Tibial artery (tissue), 4 donors: ENCODE measurements at regions not wholly inside any gene's neighbourhood (a gene's known extent, or its start where the extent isn't known, plus 50 kb on each side); places are given as distances from the start of the nearest gene placed in this dataset.

Source experiments
- DNase-seq, 2 donors: peaks; one replicate each; pipeline ENCODE4 v3.0.0-alpha.2; 2019
- H3K27ac ChIP-seq, 2 donors: fragments of 200-600 bp; sonication (generic) in 1 of 2; 1 replicate in 1 of 2; 2 replicates in 1 of 2; pipeline ENCODE4 v1.5.1; 2018 to 2019; ENCODE audit warnings: mild to moderate bottlenecking in 1 of 2
- H3K27me3 ChIP-seq, 2 donors: fragments of 200-600 bp; sonication (generic) in 1 of 2; one replicate each; pipeline versions ENCODE4 v1.5.1 to v1.6.0; 2016 to 2019
- H3K36me3 ChIP-seq, 3 donors: fragments of 200-600 bp; sonication (generic) in 2 of 3; one replicate each; pipeline ENCODE4 v1.5.1; 2016 to 2019; ENCODE audit warnings: mild to moderate bottlenecking in 2 of 3
- H3K4me1 ChIP-seq, 4 donors: fragments of 200-600 bp; sonication (generic) in 2 of 4; 1 replicate in 3 of 4; 2 replicates in 1 of 4; pipeline ENCODE4 v1.5.1; 2016 to 2019
- H3K4me3 ChIP-seq, 2 donors: fragments of 200-600 bp; sonication (generic) in 1 of 2; 1 replicate in 1 of 2; 2 replicates in 1 of 2; pipeline ENCODE4 v1.5.1; 2018 to 2019; ENCODE audit warnings: mild to moderate bottlenecking in 2 of 2
- H3K9me3 ChIP-seq, 3 donors: fragments of 200-600 bp; sonication (generic) in 1 of 3; one replicate each; pipeline ENCODE4 v1.5.1; 2016 to 2019
- CTCF ChIP-seq, 2 experiments: fragments of 200-600 bp in 1 of 2; fragments of 450-650 bp in 1 of 2; IDR thresholded peaks; one replicate each; pipeline ENCODE4 v1.5.1; 2017 to 2019; ENCODE audit warnings: antibody characterized with exemption in 2 of 2, mild to moderate bottlenecking in 1 of 2, moderate library complexity in 1 of 2
- intact Hi-C: fragments of 100-400 bp; cut with DNase I; formaldehyde crosslinking; loops from one replicate; pipeline ENCODE4 v1.15.0; 2023; ENCODE audit warnings: low total_unique reads

DNA sequence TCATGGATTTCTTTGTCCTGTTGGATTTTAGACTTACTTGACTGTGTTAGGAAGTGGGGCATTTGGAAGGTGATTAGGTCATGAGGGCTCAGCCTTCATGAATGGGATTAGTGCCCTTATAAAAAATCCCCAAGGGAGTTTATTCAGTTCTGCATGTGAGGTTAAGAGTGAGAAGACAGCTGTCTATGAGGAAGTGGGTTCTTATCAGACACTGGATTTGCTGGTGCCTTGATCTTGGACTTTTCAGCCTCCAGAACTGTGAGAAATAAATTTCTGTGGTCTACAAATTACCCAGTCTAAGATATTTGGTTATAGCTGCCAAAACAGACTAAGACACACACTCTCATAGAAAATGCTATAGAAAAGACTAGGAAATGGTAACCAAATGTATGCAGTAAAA, 724.7 kb upstream of the FZD8 start:
- H3K36me3 ChIP-seq: no peaks in the 10 kb centered on the region
- intact Hi-C loops: no loop called here
- no peak for TF ChIP-seq CTCF (IDR thresholded peaks at IDR 0.05)
- no peaks in the 10 kb centered on the region for H3K9me3 ChIP-seq
- H3K27ac ChIP-seq: no peak overlapping the region
- DNase-seq: no peak
- H3K4me3 ChIP-seq: no peak overlapping the region
- H3K4me1 ChIP-seq: no peaks in the 10 kb centered on the region
- no peaks in the 10 kb centered on the region for H3K27me3 ChIP-seq

GRCh38 chr10:36366065-36366464, 724.0 kb upstream of the FZD8 start:
- no peak for TF ChIP-seq CTCF (IDR thresholded peaks at IDR 0.05)
- intact Hi-C loops: no loop called here

DNA sequence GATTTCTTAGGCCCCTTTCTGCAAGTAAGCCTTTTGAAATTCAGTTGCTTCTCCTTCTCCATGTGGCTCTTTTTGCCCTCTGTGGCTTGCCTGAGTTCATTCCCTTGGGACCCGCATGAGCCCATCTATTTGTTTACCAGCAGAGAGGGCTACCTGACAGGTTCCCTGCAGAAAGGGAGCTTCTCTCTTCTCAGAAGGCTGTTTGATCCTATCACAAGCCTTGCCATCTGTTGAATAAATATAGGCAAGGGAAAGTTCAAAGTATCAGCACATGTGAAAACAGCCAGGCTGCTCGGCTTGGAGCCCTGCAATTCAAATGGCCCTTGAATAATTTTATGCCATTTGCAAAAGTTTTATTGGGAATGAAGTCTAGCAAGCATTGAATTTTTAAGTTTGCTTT, 720.2 kb upstream of the FZD8 start:
- intact Hi-C loops: no loop called here
- no peaks in the 10 kb centered on the region for H3K27me3 ChIP-seq
- H3K36me3 ChIP-seq: no peaks in the 10 kb centered on the region
- no peak for TF ChIP-seq CTCF (IDR thresholded peaks at IDR 0.05)
- H3K9me3 ChIP-seq: no peaks in the 10 kb centered on the region
- no peak overlapping the region for H3K27ac ChIP-seq
- DNase-seq: no peak
- H3K4me3 ChIP-seq: no peak overlapping the region
- no peaks in the 10 kb centered on the region for H3K4me1 ChIP-seq

More at GRCh38 chr10:36366065-36366464, 724.0 kb upstream of the FZD8 start:
- Histone ChIP-seq H3K4me3 (no peak overlapping the region), H3K4me1 (no peaks in the 10 kb centered on the region), H3K9me3 (no peaks in the 10 kb centered on the region), H3K27ac (no peak overlapping the region), H3K36me3 (no peaks in the 10 kb centered on the region), H3K27me3 (no peaks in the 10 kb centered on the region)
- no peak for DNase-seq

- H3K27ac ChIP-seq: no peak overlapping the region
- DNase-seq: no peak
- no peaks in the 10 kb centered on the region for H3K36me3 ChIP-seq
- no peak overlapping the region for H3K4me3 ChIP-seq
- TF ChIP-seq CTCF (IDR thresholded peaks at IDR 0.05): no peak
- H3K4me1 ChIP-seq: no peaks in the 10 kb centered on the region
- no peaks in the 10 kb centered on the region for H3K9me3 ChIP-seq
- intact Hi-C loops: no loop called here
- no peaks in the 10 kb centered on the region for H3K27me3 ChIP-seq
These were observed 716.6 kb upstream of the FZD8 start for GRCh38 chr10:36358736-36359135.

DNA sequence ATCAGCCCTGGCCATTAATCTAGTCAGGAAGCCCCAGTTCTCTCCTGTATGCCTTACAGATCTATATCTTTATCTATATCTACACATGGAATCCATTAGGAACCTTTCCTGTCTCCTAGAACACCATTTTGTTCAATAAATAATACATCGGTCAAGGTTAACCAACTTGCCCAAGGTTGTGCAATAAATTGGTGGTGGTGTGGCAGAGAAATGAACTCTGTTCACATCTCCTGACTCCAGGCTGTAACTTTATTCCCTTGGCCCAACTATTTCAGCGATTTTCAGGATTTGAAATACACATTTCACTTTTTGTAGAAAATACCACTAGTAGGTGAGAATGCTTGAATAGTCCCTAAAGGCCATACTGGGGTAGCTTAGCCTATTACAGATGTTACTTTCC, 712.5 kb upstream of the FZD8 start:
- Histone ChIP-seq H3K27me3 (no peaks in the 10 kb centered on the region), H3K4me3 (no peak overlapping the region), H3K27ac (no peak overlapping the region), H3K9me3 (no peaks in the 10 kb centered on the region), H3K36me3 (no peaks in the 10 kb centered on the region), H3K4me1 (peaks cover 0 to 4% (median 2%) of the 10 kb centered on the region in 4 donors)
- intact Hi-C loops: no loop called here
- no peak for TF ChIP-seq CTCF (IDR thresholded peaks at IDR 0.05)
- DNase-seq: no peak

DNA sequence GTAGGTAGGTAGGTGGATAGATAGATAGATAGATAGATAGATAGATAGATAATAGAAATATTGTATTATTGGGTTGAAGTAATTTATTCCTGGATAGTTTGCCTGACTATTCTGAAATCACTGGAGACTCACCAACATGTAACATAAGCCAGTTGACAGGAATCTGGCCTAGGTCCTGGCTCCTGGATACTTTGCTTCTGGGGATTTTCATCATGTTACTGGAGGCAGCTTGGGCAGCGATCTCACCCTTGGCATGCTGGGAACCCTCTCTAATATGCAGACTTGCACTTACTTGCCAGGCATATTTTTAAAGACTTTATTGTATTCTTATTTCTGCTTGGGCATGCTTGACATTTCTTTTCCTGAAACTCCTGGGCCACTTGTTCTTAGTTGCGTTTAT, 709.1 kb upstream of the FZD8 start:
- Histone ChIP-seq H3K27me3 (no peaks in the 10 kb centered on the region), H3K4me1 (peaks cover 0 to 13% (median 3%) of the 10 kb centered on the region in 4 donors), H3K9me3 (no peaks in the 10 kb centered on the region), H3K36me3 (no peaks in the 10 kb centered on the region), H3K4me3 (no peak overlapping the region), H3K27ac (no peak overlapping the region)
- DNase-seq: no peak
- TF ChIP-seq CTCF (IDR thresholded peaks at IDR 0.05): no peak
- intact Hi-C loops: no loop called here
